ENCODE measurements at regions not wholly inside any gene's neighbourhood (a gene's known extent, or its start where the extent isn't known, plus 50 kb on each side); places are given as distances from the start of the nearest gene placed in this dataset.

- no peaks in the 10 kb centered on the region for H3K36me3 ChIP-seq (ENCODE audit: control insufficient read depth in 4 of 4, insufficient read depth in 4 of 4, low read length in 4 of 4)
- no peak overlapping the region for H3K4me3 ChIP-seq
- DNase-seq (no peak), ATAC-seq (ENCODE audit: insufficient read depth, low FRiP score) (no peak)
- 37 to 52% methylated on average over 5 of the region's 5 CpGs for WGBS, 2 donors
- H3K9ac ChIP-seq (ENCODE audit: insufficient read depth in 1 of 2, low read length in 2 of 2) = no peak overlapping the region
- H3K27ac ChIP-seq (ENCODE audit: low read depth in 1 of 2, low read length in 1 of 2) = no peak overlapping the region
- TF ChIP-seq, protein P1, sequence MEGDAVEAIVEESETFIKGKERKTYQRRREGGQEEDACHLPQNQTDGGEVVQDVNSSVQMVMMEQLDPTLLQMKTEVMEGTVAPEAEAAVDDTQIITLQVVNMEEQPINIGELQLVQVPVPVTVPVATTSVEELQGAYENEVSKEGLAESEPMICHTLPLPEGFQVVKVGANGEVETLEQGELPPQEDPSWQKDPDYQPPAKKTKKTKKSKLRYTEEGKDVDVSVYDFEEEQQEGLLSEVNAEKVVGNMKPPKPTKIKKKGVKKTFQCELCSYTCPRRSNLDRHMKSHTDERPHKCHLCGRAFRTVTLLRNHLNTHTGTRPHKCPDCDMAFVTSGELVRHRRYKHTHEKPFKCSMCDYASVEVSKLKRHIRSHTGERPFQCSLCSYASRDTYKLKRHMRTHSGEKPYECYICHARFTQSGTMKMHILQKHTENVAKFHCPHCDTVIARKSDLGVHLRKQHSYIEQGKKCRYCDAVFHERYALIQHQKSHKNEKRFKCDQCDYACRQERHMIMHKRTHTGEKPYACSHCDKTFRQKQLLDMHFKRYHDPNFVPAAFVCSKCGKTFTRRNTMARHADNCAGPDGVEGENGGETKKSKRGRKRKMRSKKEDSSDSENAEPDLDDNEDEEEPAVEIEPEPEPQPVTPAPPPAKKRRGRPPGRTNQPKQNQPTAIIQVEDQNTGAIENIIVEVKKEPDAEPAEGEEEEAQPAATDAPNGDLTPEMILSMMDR (IDR thresholded peaks at IDR 0.05; ENCODE audit: control extremely low read depth, extremely low read depth) = no peak
- no peaks in the 10 kb centered on the region for H3K4me1 ChIP-seq (ENCODE audit: control insufficient read depth in 5 of 5, insufficient read depth in 5 of 5, low read length in 5 of 5)
- no peaks in the 10 kb centered on the region for H3K27me3 ChIP-seq (ENCODE audit: control insufficient read depth in 3 of 3, insufficient read depth in 3 of 3, low read length in 2 of 3)
- H3K9me3 ChIP-seq (ENCODE audit: control insufficient read depth in 4 of 4, insufficient read depth in 3 of 4, low read length in 3 of 4) = no peaks in the 10 kb centered on the region
These were observed 250.0 kb downstream of the DSEL start for GRCh38 chr18:67266246-67267237.

GRCh38 chr18:67265464-67266245 lies 250.9 kb downstream of the DSEL start:
- H3K4me1 ChIP-seq (ENCODE audit: control insufficient read depth in 5 of 5, insufficient read depth in 5 of 5, low read length in 5 of 5) = no peaks in the 10 kb centered on the region
- H3K4me3 ChIP-seq = no peak overlapping the region
- DNase-seq (no peak), ATAC-seq (ENCODE audit: insufficient read depth, low FRiP score) (no peak)
- H3K9ac ChIP-seq (ENCODE audit: insufficient read depth in 1 of 2, low read length in 2 of 2) = no peak overlapping the region
- no peaks in the 10 kb centered on the region for H3K36me3 ChIP-seq (ENCODE audit: control insufficient read depth in 4 of 4, insufficient read depth in 4 of 4, low read length in 4 of 4)
- TF ChIP-seq, protein P1 (IDR thresholded peaks at IDR 0.05; ENCODE audit: control extremely low read depth, extremely low read depth) = no peak
- H3K27me3 ChIP-seq (ENCODE audit: control insufficient read depth in 3 of 3, insufficient read depth in 3 of 3, low read length in 2 of 3) = no peaks in the 10 kb centered on the region
- 36 to 37% methylated on average over 5 of the region's 5 CpGs for WGBS, 2 donors
- no peak overlapping the region for H3K27ac ChIP-seq (ENCODE audit: low read depth in 1 of 2, low read length in 1 of 2)
- no peaks in the 10 kb centered on the region for H3K9me3 ChIP-seq (ENCODE audit: control insufficient read depth in 4 of 4, insufficient read depth in 3 of 4, low read length in 3 of 4)

- Histone ChIP-seq H3K27ac (ENCODE audit: low read depth in 1 of 2, low read length in 1 of 2) (no peak overlapping the region), H3K9ac (ENCODE audit: insufficient read depth in 1 of 2, low read length in 2 of 2) (no peak overlapping the region), H3K27me3 (ENCODE audit: control insufficient read depth in 3 of 3, insufficient read depth in 3 of 3, low read length in 2 of 3) (no peaks in the 10 kb centered on the region), H3K4me1 (ENCODE audit: control insufficient read depth in 5 of 5, insufficient read depth in 5 of 5, low read length in 5 of 5) (no peaks in the 10 kb centered on the region), H3K4me3 (no peak overlapping the region), H3K9me3 (ENCODE audit: control insufficient read depth in 4 of 4, insufficient read depth in 3 of 4, low read length in 3 of 4) (no peaks in the 10 kb centered on the region), H3K36me3 (ENCODE audit: control insufficient read depth in 4 of 4, insufficient read depth in 4 of 4, low read length in 4 of 4) (no peaks in the 10 kb centered on the region)
- no peak for ATAC-seq (ENCODE audit: insufficient read depth, low FRiP score)
- peak in 1 of 3 donors; percentile 2 for DNase-seq
- TF ChIP-seq, protein P1 (IDR thresholded peaks at IDR 0.05; ENCODE audit: control extremely low read depth, extremely low read depth) = no peak
- WGBS, 2 donors = 72 to 79% methylated on average over 3 of the region's 3 CpGs
These were observed 254.5 kb downstream of the DSEL start for GRCh38 chr18:67261931-67262552.
